ENCODE measurements at regions not wholly inside any gene's neighbourhood (a gene's known extent, or its start where the extent isn't known, plus 50 kb on each side); places are given as distances from the start of the nearest gene placed in this dataset.
"Not testable (repeated sequence)": the region's sequence is repeated elsewhere in the genome, so short reads cannot be mapped to it uniquely, and the experiment has no call there.

GRCh38 chr6:27545271-27546046 is 72.6 kb upstream of the ZNF184 start:
- no peak for DNase-seq (ENCODE audit: low read depth in 2 of 2)

GRCh38 chr6:27544612-27545260 is 71.8 kb upstream of the ZNF184 start:
- no peak for DNase-seq (ENCODE audit: low read depth in 2 of 2)

- not testable (repeated sequence) for DNase-seq (ENCODE audit: low read depth in 2 of 2)
Observed at GRCh38 chr6:27544135-27544534, 71.2 kb upstream of the ZNF184 start.

GRCh38 chr6:27542485-27542884 is 69.6 kb upstream of the ZNF184 start:
- no peak for DNase-seq (ENCODE audit: low read depth in 2 of 2)

- DNase-seq (ENCODE audit: low read depth in 2 of 2): no peak
Observed at GRCh38 chr6:27541933-27542297, 69.0 kb upstream of the ZNF184 start.

- DNase-seq (ENCODE audit: low read depth in 2 of 2): no peak
Observed at GRCh38 chr6:27541212-27541932, 68.5 kb upstream of the ZNF184 start.

GRCh38 chr6:27539551-27539950 is 66.6 kb upstream of the ZNF184 start:
- no peak for DNase-seq (ENCODE audit: low read depth in 2 of 2)

GRCh38 chr6:27532820-27533538 is 60.1 kb upstream of the ZNF184 start:
- no peak for DNase-seq (ENCODE audit: low read depth in 2 of 2)

GRCh38 chr6:27531772-27532459 is 59.0 kb upstream of the ZNF184 start:
- DNase-seq (ENCODE audit: low read depth in 2 of 2): no peak

- not testable (repeated sequence) for DNase-seq (ENCODE audit: low read depth in 2 of 2)
Observed at GRCh38 chr6:27529796-27530195, 56.9 kb upstream of the ZNF184 start.

GRCh38 chr6:27528714-27529113 is 55.8 kb upstream of the ZNF184 start:
- DNase-seq (ENCODE audit: low read depth in 2 of 2): no peak

Measured in stimulated activated CD8-positive, alpha-beta memory T cell treated with anti-CD3 and anti-CD28 coated beads, Interleukin-2, amount 100 ng/mL, for 1 hour (primary cell).